Body of pancreas (tissue), 4 donors: ENCODE measurements at regions not wholly inside any gene's neighbourhood (a gene's known extent, or its start where the extent isn't known, plus 50 kb on each side); places are given as distances from the start of the nearest gene placed in this dataset.

ENCODE experiments used
- POLR2A ChIP-seq, 3 donors: fragments of 450-650 bp; IDR thresholded peaks; one replicate each; pipeline ENCODE4 v1.6.1; 2016; ENCODE audit warnings: antibody characterized with exemption in 3 of 3, mild to moderate bottlenecking in 2 of 3
- TF ChIP-seq, protein P1 (sequence below), 7 experiments: fragments of 450-650 bp in 4 of 7; fragments of 200-600 bp in 3 of 7; sonication (generic) in 3 of 7; IDR thresholded peaks; one replicate each; pipeline ENCODE4 v1.5.1; 2016 to 2019; ENCODE audit warnings: antibody characterized with exemption in 7 of 7

- TF ChIP-seq, protein P1, sequence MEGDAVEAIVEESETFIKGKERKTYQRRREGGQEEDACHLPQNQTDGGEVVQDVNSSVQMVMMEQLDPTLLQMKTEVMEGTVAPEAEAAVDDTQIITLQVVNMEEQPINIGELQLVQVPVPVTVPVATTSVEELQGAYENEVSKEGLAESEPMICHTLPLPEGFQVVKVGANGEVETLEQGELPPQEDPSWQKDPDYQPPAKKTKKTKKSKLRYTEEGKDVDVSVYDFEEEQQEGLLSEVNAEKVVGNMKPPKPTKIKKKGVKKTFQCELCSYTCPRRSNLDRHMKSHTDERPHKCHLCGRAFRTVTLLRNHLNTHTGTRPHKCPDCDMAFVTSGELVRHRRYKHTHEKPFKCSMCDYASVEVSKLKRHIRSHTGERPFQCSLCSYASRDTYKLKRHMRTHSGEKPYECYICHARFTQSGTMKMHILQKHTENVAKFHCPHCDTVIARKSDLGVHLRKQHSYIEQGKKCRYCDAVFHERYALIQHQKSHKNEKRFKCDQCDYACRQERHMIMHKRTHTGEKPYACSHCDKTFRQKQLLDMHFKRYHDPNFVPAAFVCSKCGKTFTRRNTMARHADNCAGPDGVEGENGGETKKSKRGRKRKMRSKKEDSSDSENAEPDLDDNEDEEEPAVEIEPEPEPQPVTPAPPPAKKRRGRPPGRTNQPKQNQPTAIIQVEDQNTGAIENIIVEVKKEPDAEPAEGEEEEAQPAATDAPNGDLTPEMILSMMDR (IDR thresholded peaks at IDR 0.05) = no peak
- no peak for TF ChIP-seq POLR2A (IDR thresholded peaks at IDR 0.05)
Measured at GRCh38 chr2:234848578-234848977, 103.2 kb upstream of the SH3BP4 start.
